NCI-H1417 treated with DMSO at 0.1 percent for 48 hours (cell line): ENCODE measurements at regions not wholly inside any gene's neighbourhood (a gene's known extent, or its start where the extent isn't known, plus 50 kb on each side); places are given as distances from the start of the nearest gene placed in this dataset.

Source experiments
- DNase-seq: peaks from one replicate; lab custom pipeline; 2025; lab: John Stamatoyannopoulos, UW

DNA sequence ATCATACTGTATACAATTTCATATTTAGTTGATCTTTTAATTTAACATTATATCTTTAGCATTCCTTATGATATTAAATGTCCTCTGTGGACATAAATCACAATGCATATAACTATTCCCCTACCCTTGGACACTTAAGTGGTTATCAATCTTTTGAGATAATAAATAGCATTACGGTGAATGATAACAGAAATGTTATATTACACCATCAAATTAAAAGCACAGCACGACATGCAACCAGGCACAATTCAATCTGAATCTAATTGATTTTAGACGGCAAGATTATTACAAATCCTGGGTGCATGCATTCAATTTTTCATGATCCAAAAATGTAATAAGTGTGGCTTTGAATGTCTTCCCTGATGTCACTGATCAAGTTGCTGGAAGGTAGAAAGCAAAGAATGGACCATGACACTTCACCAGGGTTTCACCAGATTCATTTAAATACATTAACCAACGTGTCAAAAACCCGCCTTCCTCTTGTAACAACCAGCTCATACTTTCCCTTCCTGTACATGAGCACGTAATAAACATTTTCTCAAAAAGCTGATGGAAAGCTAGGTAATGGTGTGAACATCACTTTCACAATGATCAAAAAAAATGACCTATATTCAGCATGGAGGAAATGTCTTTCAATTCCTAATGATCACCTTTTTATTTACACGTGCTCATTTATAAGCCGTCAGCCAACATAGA lies 513.7 kb upstream of the ID2 start:
- DNase-seq, result no peak

DNA sequence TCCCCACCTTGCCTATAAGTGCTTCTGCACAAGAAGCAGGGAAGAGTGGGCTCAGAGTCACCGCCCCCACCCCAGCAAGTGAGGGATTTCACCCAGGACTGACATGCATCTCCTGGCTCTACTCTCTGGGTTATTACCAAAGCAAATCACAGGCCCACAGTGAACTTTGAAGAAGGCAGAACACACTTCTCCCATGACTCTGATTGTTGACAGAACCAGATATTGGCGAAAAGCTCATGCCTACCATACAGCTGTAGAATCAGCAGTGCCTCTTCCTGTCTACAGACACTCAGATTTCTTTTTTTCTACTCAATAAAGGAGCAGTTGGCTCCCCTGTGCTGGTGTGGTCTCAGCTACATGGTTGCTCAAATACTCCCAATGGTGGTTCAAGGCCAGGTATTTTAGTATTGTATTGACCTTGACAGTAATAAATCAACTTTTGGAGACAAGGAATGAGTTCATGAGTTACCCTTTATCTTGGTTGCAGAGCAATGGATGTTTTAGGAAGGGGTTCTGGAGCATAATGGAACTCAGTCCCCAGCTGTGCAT lies 512.9 kb upstream of the ID2 start:
- no peak for DNase-seq

DNA sequence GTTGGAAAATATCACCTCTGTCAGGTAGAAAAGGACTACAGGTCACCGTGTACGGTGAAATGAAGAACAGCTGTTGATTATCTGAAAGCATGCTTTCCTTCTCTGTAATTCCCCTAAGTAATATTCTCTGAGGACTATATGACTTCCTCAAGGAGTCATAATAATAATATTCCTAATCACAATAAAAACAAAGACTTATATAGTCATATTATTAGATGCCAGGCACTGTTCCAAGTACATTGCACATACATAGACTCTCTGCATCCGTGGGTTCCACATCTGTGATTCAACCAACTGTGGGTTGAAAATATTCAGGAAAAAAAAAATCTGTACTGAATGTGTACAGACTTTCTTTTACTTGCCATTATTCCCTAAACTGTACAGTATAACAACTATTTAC lies 512.4 kb upstream of the ID2 start:
- no peak for DNase-seq

DNA sequence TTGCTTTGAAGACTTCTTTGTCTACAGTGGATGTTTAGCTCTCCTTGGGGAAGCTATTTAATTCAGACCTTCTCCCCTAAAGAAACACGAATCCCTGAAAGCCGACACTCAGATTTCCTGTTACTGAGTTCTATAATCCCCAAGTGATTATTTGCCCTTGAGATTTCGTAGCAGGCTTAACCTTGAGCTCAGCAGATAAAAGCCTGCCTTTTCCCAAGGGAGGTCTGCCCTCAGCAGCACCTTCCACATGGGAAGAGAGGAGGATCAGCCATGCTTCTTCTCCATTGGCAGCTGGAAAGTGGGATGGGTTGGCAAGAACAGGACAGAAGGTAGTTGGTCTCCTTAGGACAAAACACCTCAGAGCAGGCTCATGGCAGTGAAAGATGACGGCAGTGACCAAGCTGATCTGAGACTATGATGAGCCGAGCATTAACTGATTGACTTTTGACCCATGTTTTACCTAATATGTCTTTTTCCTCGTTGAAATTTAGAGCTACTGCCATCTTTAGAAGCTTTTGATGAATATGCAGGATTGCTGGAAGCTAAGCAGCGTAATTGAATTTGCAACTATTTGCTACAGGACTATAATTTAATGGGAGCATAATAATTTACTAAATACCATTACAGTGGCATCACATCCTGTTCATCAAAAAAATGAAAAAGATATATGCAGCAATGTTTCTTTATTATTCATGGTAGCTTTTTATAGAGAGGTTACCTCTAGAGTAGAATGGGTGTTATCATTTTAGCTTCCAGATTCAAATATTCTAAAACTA lies 511.1 kb upstream of the ID2 start:
- DNase-seq, result no peak

DNA sequence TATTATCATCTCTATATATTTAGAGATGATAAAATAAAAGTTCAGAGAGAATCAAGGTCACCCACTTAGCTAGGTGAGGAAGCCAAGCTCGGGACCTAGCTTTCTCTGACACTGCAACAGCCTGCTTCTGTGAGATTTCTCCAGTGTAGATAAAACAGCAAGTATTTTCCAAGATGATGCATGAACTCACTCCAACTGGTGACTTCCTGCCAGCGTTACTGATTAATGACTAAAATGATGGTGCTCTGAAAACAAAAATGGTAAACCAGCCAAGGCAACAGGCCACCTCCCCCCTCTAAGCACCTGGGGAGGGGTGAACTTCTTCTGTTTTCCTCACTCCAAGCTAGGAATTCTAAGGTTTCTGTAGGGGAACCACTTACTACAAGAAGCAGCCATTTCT lies 510.2 kb upstream of the ID2 start:
- DNase-seq, result no peak

DNA sequence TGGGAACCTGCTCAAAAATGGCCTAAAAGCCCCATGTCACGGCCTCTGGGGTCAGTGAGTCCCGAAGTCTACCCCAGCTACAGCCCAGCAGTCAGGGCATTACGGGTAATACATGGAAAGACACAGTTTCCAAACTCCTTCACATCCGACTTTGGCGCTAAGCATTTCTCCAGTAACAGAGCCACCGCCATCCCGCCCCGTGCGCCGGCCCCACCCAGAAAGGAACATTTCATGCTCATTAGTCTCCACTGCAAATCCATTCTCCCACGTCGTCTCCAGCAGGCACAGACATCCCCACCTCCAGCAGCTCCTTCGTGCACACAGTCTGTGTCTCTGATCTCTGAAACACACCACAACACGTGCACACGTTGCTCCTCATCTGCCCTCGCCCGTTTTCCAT lies 509.2 kb upstream of the ID2 start:
- DNase-seq, result no peak

- DNase-seq, result no peak
These were observed 507.1 kb upstream of the ID2 start for GRCh38 chr2:8174641-8175257.

GRCh38 chr2:8176887-8177286 lies 505.0 kb upstream of the ID2 start:
- no peak for DNase-seq

DNA sequence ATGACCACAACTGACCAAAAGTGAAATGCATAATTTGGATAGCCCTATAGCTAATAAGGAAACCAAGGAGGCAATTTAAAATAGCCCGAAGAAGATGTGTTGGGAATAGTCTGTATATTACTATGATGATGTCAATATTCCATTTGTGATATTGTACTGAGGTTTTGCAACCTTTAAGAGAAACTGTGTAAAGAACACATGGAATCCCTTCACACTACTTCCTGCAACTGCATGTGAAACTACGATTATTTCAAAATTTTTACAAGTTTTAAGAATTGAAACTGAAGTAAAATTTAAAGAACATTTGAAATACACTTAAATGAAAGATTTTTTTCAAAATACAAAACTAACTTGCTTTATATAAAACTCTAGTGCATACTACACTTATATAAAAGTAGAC lies 504.3 kb upstream of the ID2 start:
- DNase-seq, result no peak

DNA sequence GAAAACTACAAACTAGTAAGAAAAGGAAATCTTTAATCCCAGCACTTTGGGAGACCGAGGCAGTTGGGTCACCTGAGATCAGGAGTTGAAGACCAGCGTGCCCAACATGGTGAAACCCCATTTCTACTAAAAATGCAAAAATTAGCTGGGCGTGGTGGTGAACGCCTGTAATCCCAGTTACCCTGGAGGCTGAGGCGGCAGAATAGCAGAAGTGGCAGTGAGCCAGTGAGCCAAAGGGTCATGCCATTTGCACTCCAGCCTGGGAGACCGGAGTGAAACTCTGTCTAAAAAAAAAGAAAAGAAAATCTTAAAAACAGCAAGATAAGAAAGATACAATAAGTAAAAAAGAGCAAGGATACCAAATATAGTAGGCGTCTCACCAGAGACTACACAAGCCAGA lies 502.9 kb upstream of the ID2 start:
- no peak for DNase-seq

GRCh38 chr2:8189316-8189715 lies 492.5 kb upstream of the ID2 start:
- no peak for DNase-seq

DNA sequence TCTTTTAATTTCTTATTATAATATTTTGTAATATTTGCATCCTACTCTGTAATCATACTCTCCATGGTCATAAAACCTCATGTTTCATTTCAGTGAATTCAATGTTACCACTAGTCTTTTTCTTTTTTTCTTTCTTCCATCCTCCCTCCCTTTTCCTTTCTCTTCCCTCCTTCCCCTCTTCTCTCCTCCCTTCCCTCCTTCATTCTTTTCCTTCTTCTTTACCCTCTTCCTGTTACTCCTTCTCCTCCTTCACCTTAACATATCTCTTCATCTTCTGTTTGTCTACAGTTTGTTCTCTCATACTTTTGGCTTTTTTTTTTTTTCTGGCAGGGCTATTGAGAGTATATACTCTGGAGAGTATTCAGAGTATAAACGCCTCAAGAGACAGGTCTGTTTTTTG lies 491.6 kb upstream of the ID2 start:
- no peak for DNase-seq

- DNase-seq, result no peak
These were observed 490.4 kb upstream of the ID2 start for GRCh38 chr2:8191427-8191826.

DNA sequence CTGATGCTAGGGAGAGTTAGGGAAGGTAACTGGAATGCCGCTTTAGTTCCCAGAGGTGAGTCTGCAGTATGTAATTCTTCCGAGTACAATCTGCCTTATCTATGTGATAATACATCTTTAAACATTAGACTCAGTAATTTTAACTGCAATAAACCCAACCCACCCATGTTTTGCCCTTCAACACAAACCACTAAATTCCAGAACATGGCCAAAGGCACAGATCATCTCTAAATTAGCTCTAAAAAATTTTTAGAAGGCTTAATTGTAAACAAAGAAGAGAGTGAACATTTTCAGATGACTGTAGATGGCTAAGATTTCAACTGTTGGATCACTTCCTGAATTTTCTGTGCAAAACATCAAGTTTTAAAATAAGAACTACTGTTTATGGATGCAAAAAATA lies 488.7 kb upstream of the ID2 start:
- DNase-seq, result no peak

- DNase-seq, result peak; percentile 99
These were observed 487.9 kb upstream of the ID2 start for GRCh38 chr2:8193686-8194615.

DNA sequence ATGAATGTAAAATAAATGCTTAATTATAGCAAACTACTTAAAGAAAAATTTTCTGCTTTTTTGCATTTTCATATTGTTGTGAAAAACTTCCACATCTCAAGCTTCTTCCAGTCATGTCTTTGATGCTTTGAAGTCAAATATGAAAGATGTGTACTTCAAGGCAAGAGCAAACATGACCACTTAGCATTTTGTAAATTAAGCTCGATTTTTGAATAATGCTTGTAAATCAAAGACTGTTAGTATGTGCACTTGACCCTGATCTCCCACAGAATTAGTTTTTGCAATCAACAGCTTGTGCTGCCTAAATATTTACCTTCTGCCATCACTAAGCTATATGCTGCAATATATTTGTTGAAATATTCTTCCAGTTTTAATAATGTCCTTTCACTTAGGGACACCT lies 486.1 kb upstream of the ID2 start:
- DNase-seq, result no peak

DNA sequence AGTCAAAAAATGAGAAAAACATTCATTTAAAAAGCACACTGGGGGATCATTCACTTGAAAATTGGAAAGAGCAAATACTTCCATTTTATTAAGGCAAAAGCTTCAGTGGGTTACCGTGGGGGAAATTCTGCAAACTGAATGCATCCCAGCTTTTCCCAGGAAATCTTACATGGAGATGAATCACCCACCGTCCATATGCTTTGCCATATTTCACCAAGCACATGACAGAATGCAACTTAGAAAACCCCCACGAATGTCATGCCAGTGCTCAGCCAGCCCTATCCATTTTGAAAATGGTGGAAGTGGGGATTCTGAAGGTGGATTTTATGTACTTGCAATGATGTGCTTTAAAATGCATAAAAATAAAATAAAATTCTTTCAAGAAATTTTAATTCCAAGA lies 485.5 kb upstream of the ID2 start:
- no peak for DNase-seq

DNA sequence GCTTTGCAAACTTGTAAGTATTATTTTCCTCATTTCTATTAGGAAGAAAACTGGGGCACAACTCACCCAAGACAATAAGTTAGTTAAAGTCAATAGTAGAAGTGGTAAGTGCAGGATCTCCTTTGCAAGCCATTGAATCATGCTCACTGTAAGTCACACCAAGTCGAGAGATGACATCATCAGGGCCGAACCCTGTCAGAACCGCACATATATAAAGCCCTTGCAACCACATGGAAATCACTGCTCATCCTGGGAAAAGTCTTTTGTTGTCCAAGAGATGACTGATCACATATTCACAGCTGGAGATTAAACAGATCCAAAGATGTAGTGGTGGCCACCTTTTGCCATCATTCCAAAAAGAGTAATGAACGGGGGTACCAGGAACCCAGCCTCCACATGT lies 484.8 kb upstream of the ID2 start:
- DNase-seq, result no peak

DNA sequence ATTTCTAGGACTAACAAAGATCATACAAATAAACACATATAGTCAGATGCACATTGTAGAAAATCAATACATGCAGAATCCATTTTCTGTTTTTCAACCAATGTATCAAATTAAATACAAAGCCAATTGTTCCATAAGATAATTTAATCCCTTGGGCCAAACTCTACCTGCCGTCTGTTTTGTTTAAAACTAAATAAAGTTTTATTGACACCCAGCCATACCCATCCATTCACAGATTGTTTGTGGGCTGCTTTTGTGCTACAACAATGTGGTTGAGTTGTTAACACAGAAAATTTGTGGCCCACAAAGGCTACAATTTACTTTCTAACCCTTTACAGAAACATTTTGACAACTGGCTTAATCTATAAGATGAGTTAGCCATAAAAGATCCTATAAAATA lies 484.0 kb upstream of the ID2 start:
- DNase-seq, result no peak

DNA sequence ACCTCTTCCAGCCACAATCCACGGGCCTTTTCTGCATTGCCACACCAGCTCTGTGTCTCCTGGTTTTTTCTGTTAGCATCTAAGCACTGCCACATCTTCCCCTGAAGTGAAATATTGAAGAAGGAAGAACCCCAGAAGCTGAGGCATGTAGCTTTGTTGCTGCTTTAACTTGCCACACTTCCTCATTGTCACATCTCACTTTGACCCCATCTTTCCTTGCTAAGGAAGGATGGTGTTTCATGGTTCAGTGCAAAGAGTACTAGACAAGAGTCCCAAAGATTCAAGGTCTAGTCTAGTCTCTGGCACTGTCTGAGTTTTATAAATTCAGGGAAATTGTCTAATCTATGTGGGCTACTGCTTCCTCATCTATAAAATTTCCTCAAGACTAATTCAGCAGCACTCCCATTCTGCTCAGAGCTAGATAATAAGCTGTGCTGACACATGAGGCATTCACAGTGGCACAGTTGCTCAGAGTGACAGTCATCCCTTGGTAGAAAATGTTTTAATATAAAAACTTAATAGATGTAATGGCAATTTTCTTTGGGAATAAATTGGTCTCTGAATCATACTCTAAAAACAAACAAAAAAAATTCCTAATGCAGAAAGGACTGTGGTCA lies 483.0 kb upstream of the ID2 start:
- DNase-seq, result no peak

- DNase-seq, result no peak
These were observed 479.7 kb upstream of the ID2 start for GRCh38 chr2:8202132-8202531.

DNA sequence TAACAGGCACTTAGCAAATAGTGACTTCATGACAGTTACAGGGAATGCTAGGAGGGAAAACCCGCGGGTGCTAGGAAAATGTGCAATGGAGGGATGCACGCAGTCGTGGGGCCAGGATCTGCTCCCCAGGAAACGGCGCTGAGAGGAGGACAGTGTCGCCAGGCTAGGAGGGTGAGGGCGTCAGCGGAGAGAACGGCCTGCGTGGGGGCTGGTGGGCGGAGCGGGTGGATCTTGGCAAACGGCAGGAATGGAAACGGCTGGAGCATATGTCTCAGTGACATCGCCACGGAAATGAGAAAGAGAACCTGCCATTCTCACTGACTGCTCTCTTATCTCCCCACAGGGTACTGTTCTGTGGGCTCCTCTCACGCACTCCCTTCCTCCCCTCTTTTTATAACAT lies 478.5 kb upstream of the ID2 start:
- DNase-seq, result no peak
